ENCODE measurements at regions not wholly inside any gene's neighbourhood (a gene's known extent, or its start where the extent isn't known, plus 50 kb on each side); places are given as distances from the start of the nearest gene placed in this dataset.
A peak's percentile ranks its signal among the peaks of the same experiment; 100 is the strongest.

DNA sequence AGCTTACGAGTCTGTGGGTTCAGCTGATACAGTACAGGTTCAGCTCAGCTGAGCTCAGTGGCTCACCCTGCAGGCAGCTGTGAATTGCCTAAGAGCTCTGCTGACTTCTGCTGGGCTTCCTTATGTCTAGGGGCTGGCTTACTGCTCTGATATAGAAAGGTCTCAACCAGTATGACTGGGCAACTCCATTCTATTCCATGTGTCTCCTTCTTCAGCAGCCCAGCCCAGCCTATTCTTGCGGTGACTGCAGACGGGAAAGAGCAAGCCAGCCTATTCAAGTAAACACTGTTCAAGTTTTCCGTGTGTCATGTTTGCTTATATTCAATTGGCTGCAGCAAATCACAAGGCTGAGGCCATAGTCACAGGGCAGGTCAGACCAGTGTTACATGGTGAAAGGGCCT is 615.4 kb upstream of the ZFP42 start:
- TF ChIP-seq ZBTB20 (CRISPR knock-in tag; IDR thresholded peaks at IDR 0.05; ENCODE audit: borderline replicate concordance, low read depth) (no peak), SUZ12 (IDR thresholded peaks at IDR 0.05; ENCODE audit: low read depth, low read length) (no peak), FOXK2 (IDR thresholded peaks at IDR 0.05) (no peak), MTA1 (CRISPR knock-in tag; IDR thresholded peaks at IDR 0.05; ENCODE audit: borderline replicate concordance) (no peak), SIN3B (IDR thresholded peaks at IDR 0.05; ENCODE audit: low read length) (no peak), SNAPC2 (CRISPR knock-in tag; IDR thresholded peaks at IDR 0.05) (no peak), ZNF629 (CRISPR knock-in tag; conservative IDR thresholded peaks at IDR 0.05) (no peak)
- TF ChIP-seq, protein P1, sequence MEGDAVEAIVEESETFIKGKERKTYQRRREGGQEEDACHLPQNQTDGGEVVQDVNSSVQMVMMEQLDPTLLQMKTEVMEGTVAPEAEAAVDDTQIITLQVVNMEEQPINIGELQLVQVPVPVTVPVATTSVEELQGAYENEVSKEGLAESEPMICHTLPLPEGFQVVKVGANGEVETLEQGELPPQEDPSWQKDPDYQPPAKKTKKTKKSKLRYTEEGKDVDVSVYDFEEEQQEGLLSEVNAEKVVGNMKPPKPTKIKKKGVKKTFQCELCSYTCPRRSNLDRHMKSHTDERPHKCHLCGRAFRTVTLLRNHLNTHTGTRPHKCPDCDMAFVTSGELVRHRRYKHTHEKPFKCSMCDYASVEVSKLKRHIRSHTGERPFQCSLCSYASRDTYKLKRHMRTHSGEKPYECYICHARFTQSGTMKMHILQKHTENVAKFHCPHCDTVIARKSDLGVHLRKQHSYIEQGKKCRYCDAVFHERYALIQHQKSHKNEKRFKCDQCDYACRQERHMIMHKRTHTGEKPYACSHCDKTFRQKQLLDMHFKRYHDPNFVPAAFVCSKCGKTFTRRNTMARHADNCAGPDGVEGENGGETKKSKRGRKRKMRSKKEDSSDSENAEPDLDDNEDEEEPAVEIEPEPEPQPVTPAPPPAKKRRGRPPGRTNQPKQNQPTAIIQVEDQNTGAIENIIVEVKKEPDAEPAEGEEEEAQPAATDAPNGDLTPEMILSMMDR (CRISPR knock-in tag; IDR thresholded peaks at IDR 0.05) = peak; percentile 57
- TF ChIP-seq, protein P2, sequence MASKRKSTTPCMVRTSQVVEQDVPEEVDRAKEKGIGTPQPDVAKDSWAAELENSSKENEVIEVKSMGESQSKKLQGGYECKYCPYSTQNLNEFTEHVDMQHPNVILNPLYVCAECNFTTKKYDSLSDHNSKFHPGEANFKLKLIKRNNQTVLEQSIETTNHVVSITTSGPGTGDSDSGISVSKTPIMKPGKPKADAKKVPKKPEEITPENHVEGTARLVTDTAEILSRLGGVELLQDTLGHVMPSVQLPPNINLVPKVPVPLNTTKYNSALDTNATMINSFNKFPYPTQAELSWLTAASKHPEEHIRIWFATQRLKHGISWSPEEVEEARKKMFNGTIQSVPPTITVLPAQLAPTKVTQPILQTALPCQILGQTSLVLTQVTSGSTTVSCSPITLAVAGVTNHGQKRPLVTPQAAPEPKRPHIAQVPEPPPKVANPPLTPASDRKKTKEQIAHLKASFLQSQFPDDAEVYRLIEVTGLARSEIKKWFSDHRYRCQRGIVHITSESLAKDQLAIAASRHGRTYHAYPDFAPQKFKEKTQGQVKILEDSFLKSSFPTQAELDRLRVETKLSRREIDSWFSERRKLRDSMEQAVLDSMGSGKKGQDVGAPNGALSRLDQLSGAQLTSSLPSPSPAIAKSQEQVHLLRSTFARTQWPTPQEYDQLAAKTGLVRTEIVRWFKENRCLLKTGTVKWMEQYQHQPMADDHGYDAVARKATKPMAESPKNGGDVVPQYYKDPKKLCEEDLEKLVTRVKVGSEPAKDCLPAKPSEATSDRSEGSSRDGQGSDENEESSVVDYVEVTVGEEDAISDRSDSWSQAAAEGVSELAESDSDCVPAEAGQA (IDR thresholded peaks at IDR 0.05; ENCODE audit: low read depth) = no peak
- TF ChIP-seq, protein P2 (CRISPR knock-in tag; IDR thresholded peaks at IDR 0.05; ENCODE audit: borderline replicate concordance) = no peak
- TF ChIP-seq, protein P3, sequence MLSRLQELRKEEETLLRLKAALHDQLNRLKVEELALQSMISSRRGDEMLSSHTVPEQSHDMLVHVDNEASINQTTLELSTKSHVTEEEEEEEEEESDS (CRISPR knock-in tag; IDR thresholded peaks at IDR 0.05; ENCODE audit: borderline replicate concordance) = no peak
